ENCODE measurements at regions not wholly inside any gene's neighbourhood (a gene's known extent, or its start where the extent isn't known, plus 50 kb on each side); places are given as distances from the start of the nearest gene placed in this dataset.

DNA sequence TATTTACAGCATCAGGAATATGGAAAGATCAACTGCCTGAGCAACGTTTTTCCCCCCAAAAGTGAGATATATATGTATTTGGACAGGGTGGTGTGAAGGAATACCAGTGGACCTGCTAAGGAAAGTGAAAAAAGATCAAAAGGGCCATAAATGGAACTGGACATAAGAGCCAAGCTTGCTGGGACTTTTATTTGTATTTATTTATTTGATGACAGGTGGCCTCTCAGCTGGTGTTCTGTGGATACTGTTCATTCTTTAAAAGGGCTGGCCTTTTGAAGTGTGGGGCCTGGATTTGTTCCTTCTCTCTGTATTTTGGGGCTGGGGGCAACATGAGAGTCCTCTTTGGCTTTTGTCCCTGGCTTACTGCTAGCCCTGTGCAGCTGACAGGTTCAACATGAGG, 306.6 kb upstream of the N4BP1 start:
- no peak overlapping the region for H3K27ac ChIP-seq
- no peaks in the 10 kb centered on the region for H3K36me3 ChIP-seq
- peaks cover 0 to 17% (median 0%) of the 10 kb centered on the region in 3 donors for H3K27me3 ChIP-seq
- no peaks in the 10 kb centered on the region for H3K9me3 ChIP-seq
- WGBS, 5 donors, result 9 to 24% (median 21%) methylated on average over 1 of the region's 1 CpG
- TF ChIP-seq EP300 (IDR thresholded peaks at IDR 0.05) (no peak), POLR2A (IDR thresholded peaks at IDR 0.05) (no peak), CTCF (IDR thresholded peaks at IDR 0.05) (no peak), POLR2AphosphoS5 (IDR thresholded peaks at IDR 0.05) (no peak)
- H3K4me1 ChIP-seq, result no peaks in the 10 kb centered on the region
- no peak overlapping the region for H3K4me3 ChIP-seq
- no peak for DNase-seq
- intact Hi-C loops (cut with DNase I; ENCODE audit: low total_unique reads), result no loop called here

- Histone ChIP-seq H3K27ac (no peak overlapping the region), H3K4me1 (no peaks in the 10 kb centered on the region), H3K4me3 (no peak overlapping the region), H3K9me3 (no peaks in the 10 kb centered on the region), H3K36me3 (no peaks in the 10 kb centered on the region), H3K27me3 (peaks cover 0 to 21% (median 0%) of the 10 kb centered on the region in 3 donors)
- TF ChIP-seq CTCF (IDR thresholded peaks at IDR 0.05) (no peak), POLR2AphosphoS5 (IDR thresholded peaks at IDR 0.05) (no peak), POLR2A (IDR thresholded peaks at IDR 0.05) (no peak), EP300 (IDR thresholded peaks at IDR 0.05) (no peak)
- 66 to 82% (median 76%) methylated on average over 3 of the region's 3 CpGs for WGBS, 5 donors
- intact Hi-C loops (cut with DNase I; ENCODE audit: low total_unique reads), result no loop called here
- no peak for DNase-seq
These were observed 304.1 kb upstream of the N4BP1 start for GRCh38 chr16:48914070-48914469.

DNA sequence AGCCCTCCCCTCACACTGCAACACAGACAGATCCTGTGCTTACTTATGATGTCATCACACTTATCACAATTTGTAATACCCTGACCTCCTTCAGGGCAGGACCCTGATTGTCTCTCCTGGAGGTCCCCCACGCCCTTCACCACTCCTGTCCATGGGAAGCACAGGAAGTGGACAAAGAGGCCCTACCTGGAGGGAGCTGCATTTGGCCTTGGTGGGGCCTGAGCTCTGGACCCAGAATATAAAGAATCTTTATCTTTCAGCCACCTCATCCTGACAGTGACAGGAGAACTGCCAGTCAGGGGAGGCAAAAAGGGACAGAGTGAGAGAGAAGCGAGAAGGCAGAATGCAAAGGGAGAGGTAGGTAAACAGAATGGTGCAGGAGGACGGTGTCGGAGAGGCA, 303.4 kb upstream of the N4BP1 start:
- no peaks in the 10 kb centered on the region for H3K36me3 ChIP-seq
- no peak for DNase-seq
- H3K4me1 ChIP-seq, result no peaks in the 10 kb centered on the region
- 33 to 63% (median 54%) methylated on average over 4 of the region's 4 CpGs for WGBS, 5 donors
- H3K4me3 ChIP-seq, result no peak overlapping the region
- no peaks in the 10 kb centered on the region for H3K9me3 ChIP-seq
- TF ChIP-seq EP300 (IDR thresholded peaks at IDR 0.05) (no peak), POLR2A (IDR thresholded peaks at IDR 0.05) (no peak), POLR2AphosphoS5 (IDR thresholded peaks at IDR 0.05) (no peak), CTCF (IDR thresholded peaks at IDR 0.05) (no peak)
- intact Hi-C loops (cut with DNase I; ENCODE audit: low total_unique reads), result no loop called here
- no peak overlapping the region for H3K27ac ChIP-seq
- H3K27me3 ChIP-seq, result peaks cover 0 to 21% (median 0%) of the 10 kb centered on the region in 3 donors

DNA sequence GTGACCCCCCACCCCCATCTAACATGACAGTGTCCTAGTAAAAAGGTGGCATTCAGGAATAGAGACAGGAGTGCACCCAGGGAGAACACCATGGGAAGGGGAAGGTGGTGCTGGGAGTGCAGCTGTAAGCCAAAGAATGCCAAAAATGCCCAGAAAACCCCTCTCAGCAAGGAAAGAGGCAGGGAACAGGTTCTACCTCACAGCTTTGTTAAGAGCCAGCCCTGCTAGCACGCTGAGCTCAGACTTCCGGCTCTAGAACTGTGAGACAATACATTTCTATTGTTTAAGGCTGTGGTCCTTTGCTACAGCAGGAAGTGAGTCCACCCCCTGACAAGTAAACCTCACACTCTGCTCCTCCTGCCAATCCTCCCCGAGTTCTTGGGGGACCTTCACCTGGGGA, 302.4 kb upstream of the N4BP1 start:
- no peaks in the 10 kb centered on the region for H3K4me1 ChIP-seq
- no peak overlapping the region for H3K27ac ChIP-seq
- H3K36me3 ChIP-seq, result no peaks in the 10 kb centered on the region
- no peak for DNase-seq
- no peak overlapping the region for H3K4me3 ChIP-seq
- 36 to 56% (median 44%) methylated on average over 3 of the region's 3 CpGs for WGBS, 5 donors
- no peaks in the 10 kb centered on the region for H3K9me3 ChIP-seq
- H3K27me3 ChIP-seq, result peaks cover 0 to 21% (median 0%) of the 10 kb centered on the region in 3 donors
- TF ChIP-seq CTCF (IDR thresholded peaks at IDR 0.05), result no peak
- intact Hi-C loops (cut with DNase I; ENCODE audit: low total_unique reads), result no loop called here
